CD8-positive, alpha-beta memory T cell (primary cell): ENCODE measurements at regions not wholly inside any gene's neighbourhood (a gene's known extent, or its start where the extent isn't known, plus 50 kb on each side); places are given as distances from the start of the nearest gene placed in this dataset.

ENCODE experiments used
- CTCF ChIA-PET: fragments of 350-600 bp; sonication (Branson Sonifier 250); formaldehyde crosslinking; loops from one replicate; lab custom pipeline; 2021; ENCODE audit warnings: antibody characterized with exemption; lab: Charles Lee
- POLR2A ChIA-PET: fragments of 350-600 bp; sonication (Branson Sonifier 250); formaldehyde crosslinking; loops from one replicate; lab custom pipeline; 2021; ENCODE audit warnings: antibody characterized with exemption; lab: Charles Lee
- DNase-seq, 5 donors: peaks; one replicate each; pipeline versions ENCODE4 v3.0.0 to v3.0.0-alpha.2; 2020 to 2022; ENCODE audit warnings: mixed read lengths in 1 of 5
- H3K27ac ChIP-seq: one replicate; pipeline ENCODE4 v1.7.0; 2013; ENCODE audit warnings: low read depth, mild to moderate bottlenecking, low read length, moderate library complexity
- H3K27me3 ChIP-seq: 2 replicates; pipeline ENCODE4 v1.7.0; 2013; ENCODE audit warnings: low read length, mild to moderate bottlenecking; ENCODE audit not compliant: insufficient read depth, poor library complexity, severe bottlenecking
- H3K36me3 ChIP-seq: 2 replicates; pipeline ENCODE4 v1.7.0; 2013; ENCODE audit warnings: mild to moderate bottlenecking, low read length, moderate library complexity; ENCODE audit not compliant: insufficient read depth
- H3K4me1 ChIP-seq: 2 replicates; pipeline ENCODE4 v1.7.0; 2013; ENCODE audit warnings: mild to moderate bottlenecking, low read length, moderate library complexity; ENCODE audit not compliant: insufficient read depth
- H3K4me3 ChIP-seq: 2 replicates; pipeline ENCODE4 v1.7.0; 2013; ENCODE audit warnings: mild to moderate bottlenecking, low read length
- H3K9me3 ChIP-seq: 2 replicates; pipeline ENCODE4 v1.7.0; 2013; ENCODE audit warnings: mild to moderate bottlenecking, low read length
- H3K27ac Mint-ChIP-seq, 8 donors: one replicate each; pipeline ENCODE4 v1.8.0; 2020 to 2021; ENCODE audit warnings: mixed read lengths in 8 of 8, mild to moderate bottlenecking in 6 of 8, inconsistent platforms in 3 of 8, moderate library complexity in 3 of 8
- H3K27me3 Mint-ChIP-seq, 2 donors: one replicate each; pipeline ENCODE4 v1.8.0; 2020 to 2021; ENCODE audit warnings: mixed read lengths in 2 of 2, mild to moderate bottlenecking in 1 of 2, moderate library complexity in 1 of 2
- H3K36me3 Mint-ChIP-seq, 3 donors: one replicate each; pipeline ENCODE4 v1.8.0; 2020 to 2021; ENCODE audit warnings: mixed read lengths in 3 of 3, inconsistent platforms in 1 of 3, mild to moderate bottlenecking in 1 of 3
- H3K4me1 Mint-ChIP-seq, 3 donors: one replicate each; pipeline ENCODE4 v1.8.0; 2020 to 2021; ENCODE audit warnings: mixed read lengths in 3 of 3, inconsistent platforms in 1 of 3, mild to moderate bottlenecking in 1 of 3
- H3K4me3 Mint-ChIP-seq, 7 donors: one replicate each; pipeline ENCODE4 v1.8.0; 2020 to 2021; ENCODE audit warnings: mixed read lengths in 7 of 7, mild to moderate bottlenecking in 6 of 7, moderate library complexity in 4 of 7, inconsistent platforms in 2 of 7
- H3K9me3 Mint-ChIP-seq, 5 donors: one replicate each; pipeline ENCODE4 v1.8.0; 2020 to 2022; ENCODE audit warnings: mixed read lengths in 5 of 5, mild to moderate bottlenecking in 3 of 5, moderate library complexity in 2 of 5, inconsistent platforms in 1 of 5

DNA sequence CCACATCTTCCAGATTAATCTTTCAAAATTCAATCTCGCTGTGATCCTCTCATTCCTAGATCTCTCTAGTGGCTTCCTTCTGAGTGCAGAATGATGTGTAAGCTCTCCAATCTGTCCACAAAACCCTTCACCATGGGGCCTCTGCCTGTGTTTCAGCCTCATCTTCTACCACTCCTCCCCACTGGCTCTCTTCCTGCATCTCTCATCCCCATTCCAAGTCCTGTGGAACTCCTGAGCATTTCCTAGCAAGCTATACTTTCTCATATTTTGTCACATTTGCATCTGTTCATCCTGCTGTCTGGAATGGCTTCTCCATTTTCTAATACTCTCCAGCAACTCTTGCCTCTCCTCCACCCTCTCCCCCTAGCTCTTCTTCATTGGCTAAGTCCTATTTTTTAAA lies 242.0 kb upstream of the DAAM1 start:
- no peak for DNase-seq
- ChIA-PET CTCF (no interaction called here), POLR2A (no interaction called here)
- Histone ChIP-seq H3K27me3 (no peaks in the 10 kb centered on the region), H3K4me1 (no peaks in the 10 kb centered on the region), H3K9me3 (no peaks in the 10 kb centered on the region), H3K4me3 (no peak overlapping the region), H3K27ac (no peak overlapping the region), H3K36me3 (no peaks in the 10 kb centered on the region)
- Mint-ChIP-seq H3K27me3 (peaks cover 0 to 1% of the 10 kb centered on the region in 2 donors), H3K4me1 (no peaks in the 10 kb centered on the region), H3K36me3 (no peaks in the 10 kb centered on the region), H3K27ac (no peak overlapping the region), H3K4me3 (no peak overlapping the region), H3K9me3 (no peaks in the 10 kb centered on the region)

DNA sequence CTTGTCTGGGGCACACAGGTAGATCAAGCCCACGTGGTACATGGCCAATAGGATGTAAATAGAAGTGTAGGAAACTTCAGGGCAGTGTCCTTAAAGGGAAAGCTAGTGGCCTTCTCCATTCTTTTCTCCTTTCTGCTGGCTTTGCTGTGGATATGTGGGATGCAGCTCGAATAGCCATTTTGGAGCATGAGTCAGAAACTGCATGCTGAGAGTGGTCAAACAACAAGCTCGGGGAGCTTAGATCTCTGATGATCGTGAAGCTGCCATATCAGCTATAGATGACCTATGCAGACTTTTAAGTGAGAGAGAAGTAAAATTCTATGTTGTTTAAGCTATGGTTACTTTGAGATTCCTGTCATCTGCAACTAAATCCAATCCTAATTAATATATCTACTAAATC lies 241.3 kb upstream of the DAAM1 start:
- H3K36me3 ChIP-seq = no peaks in the 10 kb centered on the region
- H3K4me1 ChIP-seq = no peaks in the 10 kb centered on the region
- H3K27ac Mint-ChIP-seq = no peak overlapping the region
- H3K27me3 Mint-ChIP-seq = peaks cover 0 to 1% of the 10 kb centered on the region in 2 donors
- ChIA-PET POLR2A (no interaction called here), CTCF (no interaction called here)
- DNase-seq = no peak
- H3K9me3 Mint-ChIP-seq = no peaks in the 10 kb centered on the region
- no peaks in the 10 kb centered on the region for H3K27me3 ChIP-seq
- no peaks in the 10 kb centered on the region for H3K36me3 Mint-ChIP-seq
- H3K4me3 ChIP-seq = no peak overlapping the region
- no peaks in the 10 kb centered on the region for H3K9me3 ChIP-seq
- H3K4me1 Mint-ChIP-seq = no peaks in the 10 kb centered on the region
- H3K27ac ChIP-seq = no peak overlapping the region
- H3K4me3 Mint-ChIP-seq = no peak overlapping the region

DNA sequence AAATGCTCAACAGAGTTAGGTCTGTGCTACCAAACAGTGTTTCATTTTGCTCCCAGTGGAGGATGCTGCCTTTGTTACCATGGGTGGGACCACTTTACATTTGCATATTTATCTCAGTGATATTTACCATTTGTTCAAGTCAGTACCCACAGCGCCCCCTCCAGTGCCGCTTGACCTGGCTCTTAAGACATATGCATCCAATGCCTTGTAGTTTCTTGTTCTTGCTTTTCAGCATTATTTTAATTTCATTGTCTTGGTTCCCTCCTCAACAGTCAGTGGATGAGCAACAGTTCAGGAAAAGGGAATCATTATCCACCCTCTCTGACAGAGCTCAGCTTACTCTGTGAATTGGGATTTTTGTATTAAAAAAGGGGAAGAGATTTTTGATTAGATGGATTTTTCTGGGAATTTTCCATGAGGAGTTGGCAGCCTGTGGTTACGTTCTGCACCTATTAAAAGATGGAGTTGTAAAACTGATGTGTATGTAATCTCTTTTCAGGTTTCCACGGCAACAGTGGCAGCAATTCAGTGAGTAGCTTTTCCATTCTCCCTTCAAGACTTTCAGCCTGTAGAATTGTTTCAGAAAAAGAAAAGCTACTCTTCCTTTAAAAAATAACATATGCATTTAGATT lies 240.5 kb upstream of the DAAM1 start:
- H3K9me3 ChIP-seq = no peaks in the 10 kb centered on the region

DNA sequence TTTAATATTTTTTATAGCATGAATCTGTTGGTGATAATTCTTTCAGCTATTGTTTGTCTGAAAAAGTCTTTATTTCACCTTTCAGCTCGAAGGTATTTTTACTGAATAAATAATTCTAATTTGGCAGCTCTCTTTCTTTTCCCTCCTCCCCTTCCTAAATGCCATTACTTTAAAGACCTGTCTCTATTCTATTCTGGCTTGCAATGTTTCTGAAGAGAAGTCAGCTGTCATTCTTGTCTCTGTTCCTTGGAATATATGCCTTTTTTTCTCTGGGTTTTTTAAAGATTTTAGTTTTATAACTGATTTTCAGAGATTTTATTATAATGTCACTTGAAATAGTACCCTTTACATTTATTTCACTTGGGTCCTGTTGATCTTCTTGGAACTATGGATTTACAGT lies 237.9 kb upstream of the DAAM1 start:
- H3K9me3 Mint-ChIP-seq = peaks cover 0 to 4% (median 0%) of the 10 kb centered on the region in 5 donors
- no peaks in the 10 kb centered on the region for H3K36me3 Mint-ChIP-seq
- Histone ChIP-seq H3K4me3 (no peak overlapping the region), H3K27me3 (no peaks in the 10 kb centered on the region), H3K9me3 (no peaks in the 10 kb centered on the region), H3K27ac (no peak overlapping the region), H3K36me3 (no peaks in the 10 kb centered on the region), H3K4me1 (no peaks in the 10 kb centered on the region)
- no peak overlapping the region for H3K4me3 Mint-ChIP-seq
- ChIA-PET CTCF (no interaction called here), POLR2A (no interaction called here)
- H3K27ac Mint-ChIP-seq = no peak overlapping the region
- H3K27me3 Mint-ChIP-seq = peaks cover 4 to 12% of the 10 kb centered on the region in 2 donors
- no peaks in the 10 kb centered on the region for H3K4me1 Mint-ChIP-seq
- no peak for DNase-seq

More for the DNA sequence above, 240.5 kb upstream of the DAAM1 start:
- no peak overlapping the region for H3K4me3 Mint-ChIP-seq
- no peak for DNase-seq
- H3K27me3 Mint-ChIP-seq = peaks cover 4 to 5% of the 10 kb centered on the region in 2 donors
- no peak overlapping the region for H3K27ac Mint-ChIP-seq
- Histone ChIP-seq H3K36me3 (no peaks in the 10 kb centered on the region), H3K27ac (no peak overlapping the region), H3K4me3 (no peak overlapping the region), H3K27me3 (no peaks in the 10 kb centered on the region), H3K4me1 (no peaks in the 10 kb centered on the region)
- ChIA-PET POLR2A (no interaction called here), CTCF (interaction anchor here (1.2 kb wide), 1 partner anchor 50 kb away, joined by 3 read pairs; no protein-coding TSS in a partner anchor)
- H3K36me3 Mint-ChIP-seq = no peaks in the 10 kb centered on the region
- peaks cover 0 to 2% (median 0%) of the 10 kb centered on the region in 5 donors for H3K9me3 Mint-ChIP-seq
- no peaks in the 10 kb centered on the region for H3K4me1 Mint-ChIP-seq

DNA sequence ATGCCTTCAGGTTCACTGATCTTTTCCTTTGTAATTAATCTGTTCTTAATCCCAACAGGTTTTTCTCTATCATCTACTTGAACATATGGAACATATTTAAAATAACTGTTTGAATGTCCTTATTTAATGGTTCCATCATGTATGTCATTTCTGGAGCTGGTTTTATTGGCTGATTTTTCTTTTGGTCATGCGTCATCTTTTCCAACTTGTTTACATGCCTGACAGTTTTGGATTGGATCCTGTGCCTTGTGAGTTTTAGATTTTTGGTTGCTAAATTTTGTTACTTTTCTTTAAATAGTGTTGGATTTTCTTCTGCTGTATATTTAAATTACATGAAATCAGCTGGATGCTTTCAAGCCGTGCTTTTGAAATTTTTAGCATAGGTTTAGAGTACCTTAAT lies 237.3 kb upstream of the DAAM1 start:
- H3K4me3 Mint-ChIP-seq = no peak overlapping the region
- no peaks in the 10 kb centered on the region for H3K4me1 Mint-ChIP-seq
- H3K27ac Mint-ChIP-seq = no peak overlapping the region
- POLR2A ChIA-PET = no interaction called here
- CTCF ChIA-PET = no interaction called here
- no peak for DNase-seq
- H3K27ac ChIP-seq = no peak overlapping the region
- no peaks in the 10 kb centered on the region for H3K36me3 Mint-ChIP-seq
- no peaks in the 10 kb centered on the region for H3K36me3 ChIP-seq
- peaks cover 0 to 4% (median 0%) of the 10 kb centered on the region in 5 donors for H3K9me3 Mint-ChIP-seq
- H3K27me3 Mint-ChIP-seq = peaks cover 4 to 12% of the 10 kb centered on the region in 2 donors
- H3K4me3 ChIP-seq = no peak overlapping the region
- no peaks in the 10 kb centered on the region for H3K27me3 ChIP-seq
- no peaks in the 10 kb centered on the region for H3K9me3 ChIP-seq
- no peaks in the 10 kb centered on the region for H3K4me1 ChIP-seq

DNA sequence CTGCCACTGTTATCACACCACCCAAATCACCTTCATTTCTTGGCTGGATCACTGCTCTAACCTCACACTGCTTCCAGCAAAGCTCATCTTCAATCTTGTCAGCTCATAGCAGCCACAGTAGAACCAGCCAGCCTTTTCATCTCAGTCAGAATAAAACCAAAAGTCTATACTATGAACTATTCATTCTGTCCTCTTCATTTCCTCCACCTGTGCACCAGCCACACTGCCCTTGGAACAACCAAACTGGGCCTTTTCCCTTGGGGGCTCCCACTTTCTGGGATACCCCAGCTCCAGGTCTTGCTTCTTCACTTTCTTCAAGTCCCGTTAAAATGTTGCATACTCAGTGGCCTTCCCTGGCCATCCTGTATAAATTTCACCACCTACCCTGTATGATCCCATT lies 234.4 kb upstream of the DAAM1 start:
- no peak overlapping the region for H3K4me3 ChIP-seq
- ChIA-PET POLR2A (no interaction called here), CTCF (no interaction called here)
- H3K9me3 Mint-ChIP-seq = peaks cover 0 to 6% (median 4%) of the 10 kb centered on the region in 5 donors
- no peak overlapping the region for H3K27ac Mint-ChIP-seq
- no peaks in the 10 kb centered on the region for H3K27me3 ChIP-seq
- H3K4me3 Mint-ChIP-seq = no peak overlapping the region
- no peaks in the 10 kb centered on the region for H3K36me3 ChIP-seq
- H3K27me3 Mint-ChIP-seq = peaks cover 2 to 12% of the 10 kb centered on the region in 2 donors
- H3K4me1 Mint-ChIP-seq = no peaks in the 10 kb centered on the region
- no peak for DNase-seq
- H3K27ac ChIP-seq = no peak overlapping the region
- no peaks in the 10 kb centered on the region for H3K4me1 ChIP-seq
- H3K36me3 Mint-ChIP-seq = no peaks in the 10 kb centered on the region
- no peaks in the 10 kb centered on the region for H3K9me3 ChIP-seq

DNA sequence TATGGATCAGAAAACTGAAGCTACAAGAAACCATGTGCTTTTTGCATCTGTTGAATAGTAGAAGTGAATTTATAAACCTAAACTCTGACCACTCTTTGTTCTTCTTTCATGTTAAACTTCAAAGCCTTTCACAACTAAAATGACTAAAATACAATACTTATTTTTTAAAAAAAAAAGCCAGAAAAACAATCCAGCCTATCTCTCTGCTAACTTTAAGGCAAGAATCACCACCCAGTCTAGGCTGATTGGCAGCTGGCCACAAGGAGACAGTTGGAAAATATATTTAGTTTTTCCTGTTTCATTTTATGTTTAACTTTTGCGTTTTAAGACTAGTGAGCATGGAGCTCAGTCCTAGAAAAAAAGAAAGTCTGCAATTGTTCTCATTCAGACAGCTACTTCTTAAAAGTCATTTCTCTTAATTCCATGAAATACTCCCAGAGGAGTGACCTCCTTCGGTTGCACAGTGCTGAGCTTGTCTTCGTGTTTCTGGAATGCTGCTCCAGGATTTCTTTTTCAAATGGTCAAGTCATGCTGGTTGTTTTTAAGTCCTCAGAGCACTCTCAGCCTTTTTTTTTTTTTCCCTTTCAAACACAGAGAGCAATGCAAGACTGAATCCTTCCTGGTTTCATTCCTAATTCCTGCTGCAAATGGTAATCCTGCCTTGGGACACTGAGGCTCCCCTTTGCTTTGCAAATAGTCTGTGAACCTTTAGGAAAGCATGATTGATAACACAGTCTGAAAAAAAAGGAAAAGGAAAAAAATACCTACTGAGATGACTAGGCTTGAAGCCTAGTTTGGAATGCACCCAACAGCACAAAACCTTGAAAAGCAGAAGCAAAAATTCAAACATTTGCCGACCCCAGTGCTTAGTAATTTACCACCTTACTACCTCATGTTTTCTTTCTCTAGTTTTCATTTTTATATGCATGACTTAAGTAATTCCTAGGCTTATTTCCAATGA lies 233.3 kb upstream of the DAAM1 start:
- Mint-ChIP-seq H3K9me3 (peaks cover 2 to 6% (median 4%) of the 10 kb centered on the region in 5 donors), H3K4me3 (no peak overlapping the region), H3K4me1 (no peaks in the 10 kb centered on the region), H3K27ac (no peak overlapping the region), H3K36me3 (no peaks in the 10 kb centered on the region), H3K27me3 (peaks cover 2 to 12% of the 10 kb centered on the region in 2 donors)
- H3K4me3 ChIP-seq = no peak overlapping the region
- H3K36me3 ChIP-seq = no peaks in the 10 kb centered on the region
- no peaks in the 10 kb centered on the region for H3K4me1 ChIP-seq
- H3K27ac ChIP-seq = no peak overlapping the region
- no peak for DNase-seq
- H3K9me3 ChIP-seq = no peaks in the 10 kb centered on the region
- ChIA-PET POLR2A (no interaction called here), CTCF (no interaction called here)
- H3K27me3 ChIP-seq = no peaks in the 10 kb centered on the region

DNA sequence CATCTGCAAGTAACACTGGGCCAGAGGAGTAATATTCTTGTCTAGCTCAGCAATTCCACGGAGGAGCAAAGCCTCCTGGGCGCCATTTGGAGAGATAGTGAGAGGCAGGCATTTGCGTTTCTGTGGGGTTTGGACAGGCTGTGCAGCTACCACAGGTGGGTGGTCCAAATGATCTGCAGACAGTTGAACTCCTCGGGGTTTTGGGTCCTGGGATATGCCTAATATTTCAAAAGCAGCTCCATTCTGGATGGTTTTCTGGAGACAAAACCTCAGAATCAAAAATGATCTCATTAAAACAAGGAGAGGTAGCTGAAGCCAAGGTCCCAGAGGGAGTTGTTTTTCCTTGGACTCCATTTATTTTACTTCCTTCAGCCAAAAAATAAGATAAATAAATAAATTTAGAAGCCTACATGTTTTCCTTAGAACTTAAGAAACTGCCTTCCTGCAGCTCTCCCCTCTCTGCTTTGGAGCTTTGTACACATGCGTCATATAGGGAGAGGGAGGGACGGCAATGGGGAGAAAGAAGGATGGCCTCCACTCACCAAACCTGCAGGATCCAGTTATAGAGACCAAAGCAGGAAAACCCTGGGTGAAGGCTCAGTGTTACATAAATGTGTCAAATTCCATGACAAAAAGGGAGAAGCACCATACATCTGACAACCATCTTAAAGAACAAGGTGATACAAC lies 227.3 kb upstream of the DAAM1 start:
- Histone ChIP-seq H3K27ac (no peak overlapping the region), H3K36me3 (no peaks in the 10 kb centered on the region), H3K4me1 (no peaks in the 10 kb centered on the region), H3K9me3 (no peaks in the 10 kb centered on the region), H3K27me3 (no peaks in the 10 kb centered on the region), H3K4me3 (no peak overlapping the region)
- no peak overlapping the region for H3K4me3 Mint-ChIP-seq
- no peak for DNase-seq
- no peaks in the 10 kb centered on the region for H3K4me1 Mint-ChIP-seq
- no peaks in the 10 kb centered on the region for H3K27me3 Mint-ChIP-seq
- H3K27ac Mint-ChIP-seq = no peak overlapping the region
- H3K9me3 Mint-ChIP-seq = peaks cover 2 to 4% (median 3%) of the 10 kb centered on the region in 5 donors
- POLR2A ChIA-PET = no interaction called here
- CTCF ChIA-PET = no interaction called here
- H3K36me3 Mint-ChIP-seq = no peaks in the 10 kb centered on the region
